ENCODE measurements at regions not wholly inside any gene's neighbourhood (a gene's known extent, or its start where the extent isn't known, plus 50 kb on each side); places are given as distances from the start of the nearest gene placed in this dataset.

GRCh38 chrX:69297506-69297905, 132.3 kb upstream of the PJA1 start:
- no peak for TF ChIP-seq EZH2 (IDR thresholded peaks at IDR 0.05; ENCODE audit: low read depth)
- no peak for TF ChIP-seq CTCF (conservative IDR thresholded peaks at IDR 0.05)

Measured in PC-9 (cell line).